NCI-H2196 (cell line): ENCODE measurements at regions not wholly inside any gene's neighbourhood (a gene's known extent, or its start where the extent isn't known, plus 50 kb on each side); places are given as distances from the start of the nearest gene placed in this dataset.
"Not testable (repeated sequence)": the region's sequence is repeated elsewhere in the genome, so short reads cannot be mapped to it uniquely, and the experiment has no call there.

Source experiments
- DNase-seq: peaks from one replicate; lab custom pipeline; 2025; ENCODE audit not compliant: unreplicated experiment; lab: John Stamatoyannopoulos, UW

DNA sequence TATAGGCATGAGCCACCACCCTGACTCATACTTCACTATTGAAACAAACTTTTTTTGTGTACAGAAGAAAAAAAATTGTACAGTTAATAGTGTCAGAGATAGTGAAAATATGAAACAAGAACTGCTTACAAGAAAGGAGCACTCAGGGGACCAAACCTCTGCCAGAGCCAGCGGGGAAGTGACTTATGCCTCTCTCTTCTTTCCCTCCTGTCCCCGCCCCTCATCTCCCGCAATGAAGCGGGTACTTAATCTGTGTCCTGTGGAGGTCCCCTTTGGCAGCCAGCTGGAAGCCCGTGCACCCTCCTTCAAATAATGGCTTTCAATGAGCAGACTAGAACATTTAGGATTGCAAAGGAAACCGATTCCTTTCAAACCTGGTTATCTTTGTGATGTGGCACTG lies 51.5 kb downstream of the PPIAL4A start:
- DNase-seq = not testable (repeated sequence)

DNA sequence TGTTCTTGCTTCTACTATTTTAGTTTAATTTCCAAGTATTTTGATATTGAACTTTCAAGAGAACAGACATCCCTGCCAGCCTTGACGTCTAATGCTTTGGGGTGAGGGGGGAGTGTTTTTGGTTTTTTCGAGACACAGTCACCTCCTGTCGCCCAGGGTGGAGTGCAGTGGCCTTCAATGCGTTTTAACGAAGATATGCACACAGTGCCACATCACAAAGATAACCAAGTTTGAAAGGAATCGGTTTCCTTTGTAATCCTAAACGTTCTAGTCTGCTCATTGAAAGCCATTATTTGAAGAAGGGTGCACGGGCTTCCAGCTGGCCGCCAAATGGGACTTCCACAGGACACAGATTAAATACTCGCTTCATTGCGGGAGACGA lies 52.3 kb downstream of the PPIAL4A start:
- DNase-seq = not testable (repeated sequence)

DNA sequence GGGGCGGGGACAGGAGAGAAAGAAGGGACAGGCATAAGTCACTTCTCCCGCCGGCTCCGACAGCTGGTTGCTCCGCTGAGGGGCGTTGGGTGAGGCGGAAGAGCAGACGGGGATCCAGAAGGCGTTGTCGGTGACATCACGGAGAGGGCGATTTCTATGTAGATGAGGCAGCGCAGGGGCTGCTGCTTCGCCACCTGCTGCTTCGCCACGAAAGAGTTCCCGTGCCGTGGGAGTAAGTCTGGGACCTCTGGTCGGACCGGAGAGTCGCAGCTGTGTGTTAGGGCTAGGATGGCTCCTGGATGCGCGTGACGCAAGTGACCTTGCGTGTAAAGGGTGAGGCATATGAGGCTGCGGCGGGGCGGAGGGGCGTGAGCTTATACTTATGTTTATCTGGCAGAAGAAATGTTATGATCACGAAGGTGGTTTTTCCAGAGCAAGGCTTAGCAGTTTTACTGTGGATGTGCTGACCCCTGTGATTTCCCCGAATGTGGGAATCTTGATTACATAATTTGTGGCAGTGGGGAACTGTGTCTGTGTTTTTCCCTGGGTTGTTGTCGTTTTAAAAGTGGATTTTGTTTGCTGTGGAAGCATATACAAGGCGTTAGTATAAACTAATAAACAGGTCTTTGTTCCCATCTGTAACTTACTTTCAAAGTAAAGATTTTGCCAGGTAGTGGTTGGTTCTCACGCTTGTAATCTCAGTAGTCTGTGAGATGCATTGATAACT lies 52.8 kb downstream of the PPIAL4A start:
- peak; percentile 44 for DNase-seq

DNA sequence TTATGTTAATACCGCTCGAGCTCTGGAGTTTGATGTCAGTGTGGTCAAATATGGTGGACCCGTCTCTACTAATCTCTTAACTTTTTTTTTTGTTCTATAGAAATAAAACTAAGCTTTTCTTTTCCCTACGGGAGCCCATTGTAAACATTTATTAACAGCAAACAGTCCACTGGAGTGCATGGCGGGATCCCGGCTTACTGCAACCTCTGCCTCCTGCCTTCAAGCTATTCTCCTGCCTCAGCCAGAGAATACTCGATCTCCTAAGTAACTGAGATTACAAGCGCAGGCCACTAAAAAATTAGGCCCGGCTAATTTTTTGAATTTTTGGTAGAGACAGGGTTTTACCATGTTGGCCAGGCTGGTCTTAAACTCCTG lies 53.4 kb downstream of the PPIAL4A start:
- DNase-seq = not testable (repeated sequence)

DNA sequence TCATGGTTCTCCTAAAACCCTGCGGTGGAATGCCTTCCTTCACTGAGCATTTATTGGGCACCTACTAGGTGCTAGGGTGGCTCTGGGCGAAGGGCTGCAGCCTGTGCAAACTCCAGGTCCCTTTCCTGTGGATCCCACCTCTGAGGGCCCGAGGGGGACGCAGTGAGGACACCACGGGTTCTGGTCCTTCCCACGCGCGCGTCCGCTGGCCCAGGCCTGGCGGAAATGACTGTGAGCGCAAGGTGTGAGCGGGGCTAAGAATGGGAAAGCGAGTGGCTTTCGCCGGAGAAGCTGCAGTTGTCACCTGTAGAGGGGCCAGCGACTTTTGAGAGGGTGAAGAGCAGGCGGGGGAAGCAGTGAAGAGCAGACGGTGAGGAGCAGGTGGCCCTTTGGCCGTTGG lies 55.1 kb downstream of the PPIAL4A start:
- not testable (repeated sequence) for DNase-seq

DNA sequence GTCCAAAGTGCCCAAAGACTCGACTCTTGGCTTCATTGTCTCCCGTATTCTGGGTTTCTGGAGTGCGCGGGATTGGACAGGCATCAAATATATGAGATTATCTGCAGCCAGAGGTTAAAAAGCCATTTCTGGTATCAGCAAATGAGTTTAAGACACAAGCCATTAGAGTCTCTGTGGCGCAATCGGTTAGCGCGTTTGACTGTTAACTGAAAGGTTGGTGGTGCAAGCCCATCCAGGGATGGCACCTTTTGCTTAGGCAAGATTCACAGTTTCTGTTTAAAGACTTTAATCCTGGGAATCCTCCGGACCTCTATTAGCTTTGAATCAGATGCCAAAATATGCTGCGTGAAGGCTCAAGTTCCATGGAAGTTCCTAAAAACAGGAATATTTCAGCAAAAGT lies 55.6 kb downstream of the PPIAL4A start:
- DNase-seq = not testable (repeated sequence)

DNA sequence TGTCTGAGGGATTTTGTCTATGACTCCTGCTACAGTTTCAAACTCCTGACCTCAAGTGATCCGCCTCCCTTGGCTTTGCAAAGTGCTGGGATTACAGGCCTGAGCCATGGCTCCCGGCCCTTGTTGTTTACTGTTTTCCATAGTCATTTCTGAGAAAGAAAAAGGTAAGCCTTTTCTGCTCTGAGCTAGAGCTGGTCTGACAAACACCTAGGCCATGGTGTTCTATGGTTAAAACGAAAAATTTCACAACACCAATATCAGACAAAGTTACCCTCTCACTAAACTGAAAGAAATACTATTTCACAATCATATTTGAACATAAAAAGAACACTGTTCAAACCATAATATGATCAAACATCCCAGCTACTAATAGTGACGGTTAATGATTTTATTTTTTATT lies 57.5 kb downstream of the PPIAL4A start:
- not testable (repeated sequence) for DNase-seq

DNA sequence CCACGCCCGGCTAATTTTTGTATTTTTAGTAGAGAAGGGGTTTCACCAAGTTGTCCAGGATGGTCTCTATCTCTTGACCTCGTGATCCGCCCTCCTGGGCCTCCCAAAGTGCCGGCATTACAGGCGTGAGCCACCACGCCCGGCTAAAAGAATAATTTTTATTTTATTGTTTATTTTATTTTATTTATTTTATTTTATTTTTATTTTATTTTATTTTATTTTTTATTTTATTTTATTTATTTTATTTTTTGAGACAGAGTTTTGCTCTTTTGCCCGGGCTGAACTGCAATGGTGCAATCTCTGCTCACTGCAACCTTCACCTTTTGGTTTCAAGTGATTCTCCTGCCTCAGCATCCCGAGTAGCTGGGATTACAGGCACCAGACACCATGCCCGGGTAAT lies 60.2 kb downstream of the PPIAL4A start:
- not testable (repeated sequence) for DNase-seq

DNA sequence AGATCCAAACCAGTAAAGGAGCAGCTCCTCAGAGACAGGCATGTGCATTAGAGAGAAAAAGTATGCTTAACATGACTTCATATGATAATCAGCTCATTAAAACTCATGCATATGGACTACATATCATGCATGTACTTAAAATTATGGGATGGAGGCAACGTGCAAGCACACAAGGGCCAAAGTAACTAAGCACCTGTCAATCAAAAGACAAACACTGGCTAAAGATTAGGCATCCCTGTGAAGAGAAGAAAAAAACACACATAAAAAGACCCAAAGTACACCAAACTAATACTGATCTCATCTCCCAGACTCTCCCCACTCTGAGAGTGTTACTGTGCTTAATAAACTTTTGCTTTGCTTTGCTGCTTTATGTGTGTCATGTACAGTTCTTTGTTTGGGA lies 61.1 kb downstream of the PPIAL4A start:
- not testable (repeated sequence) for DNase-seq

DNA sequence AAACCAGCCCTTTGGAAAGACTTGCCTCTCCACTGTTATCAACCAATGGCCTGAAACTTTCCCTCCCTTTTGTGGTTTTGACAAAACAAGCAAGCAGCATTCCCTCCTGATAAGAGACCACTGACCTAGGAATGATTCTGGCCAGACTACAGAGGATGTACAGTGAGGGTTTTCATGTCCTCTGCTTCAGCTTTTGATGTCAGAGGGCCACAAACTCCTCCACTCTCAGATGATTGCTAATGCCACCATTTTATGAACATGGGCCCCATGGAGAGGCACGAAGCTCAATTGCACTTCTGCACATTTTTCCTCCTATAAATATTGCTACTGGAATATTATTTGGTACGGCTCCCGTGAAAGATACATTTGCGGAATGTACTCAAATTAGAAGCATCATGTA lies 61.5 kb downstream of the PPIAL4A start:
- DNase-seq = not testable (repeated sequence)

DNA sequence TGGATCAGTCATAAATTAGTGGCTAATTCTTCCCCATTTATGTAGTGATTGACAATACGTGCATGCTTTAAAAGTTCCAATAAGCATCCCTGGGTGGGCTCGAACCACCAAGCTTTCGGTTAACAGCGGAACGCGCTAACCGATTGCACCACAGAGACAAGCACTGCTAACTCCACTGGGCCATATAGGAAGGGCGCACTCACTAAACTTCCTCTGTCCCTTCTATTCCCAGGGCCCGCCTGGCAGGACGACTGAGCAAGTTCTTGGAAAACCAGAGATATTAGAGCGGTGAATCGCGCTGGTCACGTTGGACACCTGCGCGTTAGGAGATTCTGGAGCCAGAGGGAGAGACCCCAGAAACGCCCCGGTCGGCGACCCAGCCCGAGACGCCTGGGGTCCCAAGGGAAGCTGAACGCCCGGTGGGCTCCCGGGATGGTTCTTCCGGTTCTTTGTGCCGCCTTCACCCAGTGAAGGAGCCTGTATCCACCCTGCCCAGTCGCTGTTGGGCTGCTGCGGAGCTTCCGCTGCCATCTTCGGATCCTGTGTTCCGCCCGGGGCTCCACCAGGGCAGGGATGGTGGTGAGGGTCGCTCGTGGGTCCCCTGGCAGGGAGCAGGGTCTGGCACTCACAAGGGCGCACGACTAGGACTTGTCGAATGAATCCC lies 62.8 kb downstream of the PPIAL4A start:
- not testable (repeated sequence) for DNase-seq

DNA sequence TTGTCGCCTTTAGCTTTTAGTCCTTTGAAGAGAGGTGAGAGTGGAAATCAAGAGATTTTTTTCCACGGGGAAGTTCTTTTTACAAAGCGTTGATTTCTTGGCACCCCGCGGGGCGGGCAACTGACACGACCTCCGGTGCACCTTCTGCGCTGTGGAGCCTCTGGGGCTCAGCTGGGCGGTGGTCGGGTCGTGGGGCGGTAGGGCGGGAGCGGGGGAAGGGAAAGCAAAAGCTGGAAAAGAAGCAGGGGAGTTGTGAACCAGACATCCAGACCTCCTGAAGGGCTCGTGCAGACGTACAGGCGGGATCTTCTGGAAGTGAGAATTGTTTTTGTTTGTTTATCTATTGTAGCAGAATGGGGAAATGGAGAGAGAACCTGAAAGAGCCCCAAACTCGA lies 63.3 kb downstream of the PPIAL4A start:
- not testable (repeated sequence) for DNase-seq

DNA sequence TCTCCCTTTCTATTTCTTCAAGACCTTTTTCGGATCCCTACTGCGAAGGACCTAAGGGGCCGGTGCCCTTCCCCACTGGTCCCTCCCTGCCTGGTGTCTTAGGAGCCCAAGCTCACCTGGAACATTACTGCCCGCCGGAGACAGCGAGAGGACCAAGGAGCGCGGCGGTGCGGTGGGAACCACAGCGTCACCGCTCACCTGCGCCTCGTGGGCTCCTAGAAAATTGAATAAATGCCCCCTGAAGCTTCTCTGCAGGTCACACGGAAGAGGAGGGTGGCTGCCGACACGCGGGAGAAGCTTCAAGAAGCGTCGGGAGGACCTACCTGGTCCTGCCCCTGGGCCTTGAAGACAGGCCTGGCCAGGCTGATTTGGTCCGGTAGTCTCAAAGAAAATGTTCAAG lies 65.2 kb downstream of the PPIAL4A start:
- DNase-seq = no peak

DNA sequence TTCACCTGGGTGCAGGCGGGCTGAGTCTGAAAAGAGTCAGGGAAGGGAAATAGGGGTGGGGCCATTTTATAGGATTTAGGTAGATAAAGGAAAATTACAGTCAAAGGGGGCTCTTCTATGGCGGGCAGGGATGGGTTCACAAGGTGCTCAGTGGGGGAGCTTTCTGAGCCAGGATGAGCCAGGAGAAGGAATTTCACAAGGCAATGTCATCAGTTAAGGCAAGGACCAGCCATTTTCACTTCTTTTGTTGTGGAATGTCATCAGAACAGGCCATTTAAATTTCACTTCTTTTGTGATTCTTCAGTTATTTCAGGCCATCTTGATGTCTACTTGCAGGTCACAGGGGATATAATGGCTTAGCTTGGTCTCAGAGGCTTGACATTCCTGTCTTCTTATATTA lies 66.4 kb downstream of the PPIAL4A start:
- not testable (repeated sequence) for DNase-seq

DNA sequence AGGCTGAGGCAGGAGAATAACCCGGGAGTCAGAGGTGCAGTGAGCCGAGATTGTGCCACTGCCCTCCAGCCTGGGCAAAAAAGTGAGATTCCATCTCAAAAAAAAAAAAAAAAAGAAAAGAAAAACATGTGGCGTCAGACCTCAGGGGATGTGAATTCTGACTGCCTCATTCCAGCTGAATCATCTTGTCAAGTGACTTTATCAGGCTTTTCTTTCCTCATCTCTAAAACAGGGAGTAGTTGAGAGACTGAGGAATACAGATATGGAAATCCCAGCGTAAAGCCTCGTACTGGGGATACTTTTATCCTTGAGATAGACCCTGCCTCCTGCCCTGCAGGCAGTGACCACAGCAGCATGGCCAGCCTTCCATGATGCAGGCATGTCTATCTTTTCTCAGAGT lies 76.4 kb downstream of the PPIAL4A start:
- DNase-seq = not testable (repeated sequence)

DNA sequence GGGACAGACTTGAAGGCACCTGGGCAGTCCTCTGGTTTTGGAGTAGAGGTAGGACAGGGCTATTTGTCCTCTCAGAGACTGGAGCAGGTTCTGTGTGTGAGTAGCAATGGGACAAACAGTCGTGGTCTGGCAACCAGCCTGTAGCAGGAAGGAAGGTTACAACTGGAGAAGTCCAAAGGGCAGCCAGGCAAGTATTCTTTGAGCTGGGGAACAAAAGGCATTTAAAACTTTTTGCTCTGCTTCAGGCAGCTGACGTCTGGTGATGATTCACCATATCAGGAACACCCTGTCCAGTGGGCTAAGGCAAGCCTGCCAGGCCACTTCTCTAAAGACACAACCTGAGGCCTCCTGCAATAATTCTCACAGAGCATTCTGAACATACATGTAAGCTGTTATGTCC lies 83.3 kb downstream of the PPIAL4A start:
- DNase-seq = not testable (repeated sequence)

DNA sequence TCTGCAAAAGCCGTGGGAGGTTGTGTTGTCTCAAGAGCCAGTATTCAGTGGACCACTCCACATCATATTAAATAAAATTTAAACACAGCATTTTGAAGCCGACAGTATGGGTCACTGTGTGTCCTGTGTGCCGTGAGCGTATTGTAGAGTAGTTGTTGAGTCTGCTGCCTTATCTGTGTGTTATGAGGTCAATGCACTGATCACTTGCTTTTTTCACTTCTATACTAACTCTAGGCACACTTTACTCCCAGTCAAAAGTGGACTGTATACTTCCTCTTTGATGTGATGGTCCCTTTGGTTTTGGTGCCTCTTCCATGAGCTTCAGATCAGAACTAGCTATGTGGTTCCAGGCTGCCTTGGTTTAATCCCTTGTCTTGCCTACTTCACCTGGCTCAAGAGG lies 84.3 kb downstream of the PPIAL4A start:
- not testable (repeated sequence) for DNase-seq

DNA sequence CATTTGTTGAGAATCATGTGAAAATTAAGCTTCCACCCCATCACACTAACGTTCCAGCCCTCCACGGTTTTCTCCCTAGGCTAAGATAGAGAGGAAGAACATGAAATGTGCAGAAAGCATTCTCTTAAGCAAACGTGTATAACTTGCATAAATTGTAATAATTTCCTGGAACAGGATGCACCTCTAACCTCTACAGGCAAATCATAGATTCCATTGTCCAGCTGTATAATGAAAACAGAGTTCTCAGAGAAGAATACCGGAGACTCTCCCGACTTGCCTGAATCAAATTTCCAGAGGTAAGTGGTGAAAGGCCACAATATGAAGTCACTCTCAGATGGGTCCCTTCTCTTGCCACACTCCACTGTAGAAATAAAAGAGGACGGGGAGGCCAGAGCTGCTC lies 87.7 kb downstream of the PPIAL4A start:
- not testable (repeated sequence) for DNase-seq

DNA sequence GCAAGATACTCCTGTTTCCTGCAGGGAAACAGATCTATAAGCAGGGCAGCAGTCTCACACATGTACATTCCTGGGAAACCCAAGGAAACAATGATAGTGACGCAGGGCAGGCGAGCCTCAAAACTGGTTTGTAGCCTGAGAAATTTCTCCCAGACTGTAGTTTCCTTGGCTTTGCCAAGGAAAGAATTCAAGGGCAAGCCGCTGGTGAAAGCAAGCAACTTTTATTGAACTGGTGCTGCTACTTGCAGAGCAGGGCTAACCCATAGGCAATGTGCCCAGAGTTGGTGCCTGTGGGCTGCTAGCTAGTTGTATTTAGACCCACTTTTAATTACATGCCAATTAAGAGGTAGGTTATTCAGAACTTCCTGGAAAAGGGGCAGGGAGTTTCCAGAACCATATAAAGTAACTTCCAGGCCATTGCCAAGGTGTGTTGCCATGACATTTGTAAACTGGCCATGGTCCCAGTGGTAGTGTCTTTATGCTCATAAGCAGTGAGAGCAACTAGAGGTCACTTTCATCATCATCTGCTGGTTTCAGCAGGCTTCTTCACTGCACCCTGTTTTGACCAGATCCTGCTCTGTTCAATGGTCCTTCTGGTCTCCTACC lies 92.0 kb downstream of the PPIAL4A start:
- not testable (repeated sequence) for DNase-seq

DNA sequence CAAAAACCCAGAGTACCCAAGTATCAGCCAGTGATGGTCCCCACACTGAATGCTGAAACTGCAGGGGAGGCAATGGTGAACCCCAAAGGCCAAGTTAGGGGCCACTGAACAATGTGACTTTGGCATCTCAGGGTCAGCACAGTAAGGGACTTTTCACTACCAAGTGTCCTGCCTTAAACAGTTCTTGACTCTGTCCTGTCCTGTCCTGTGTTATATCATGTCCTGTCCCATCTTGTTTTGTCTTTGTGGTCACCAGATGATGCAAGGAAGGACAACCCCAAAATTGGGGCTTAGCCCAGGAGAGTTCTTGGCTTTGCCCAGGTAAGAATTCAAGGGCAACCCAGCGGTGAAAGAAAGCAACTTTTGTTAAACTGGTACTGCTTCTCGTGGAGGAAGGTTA lies 105.0 kb downstream of the PPIAL4A start:
- not testable (repeated sequence) for DNase-seq

DNA sequence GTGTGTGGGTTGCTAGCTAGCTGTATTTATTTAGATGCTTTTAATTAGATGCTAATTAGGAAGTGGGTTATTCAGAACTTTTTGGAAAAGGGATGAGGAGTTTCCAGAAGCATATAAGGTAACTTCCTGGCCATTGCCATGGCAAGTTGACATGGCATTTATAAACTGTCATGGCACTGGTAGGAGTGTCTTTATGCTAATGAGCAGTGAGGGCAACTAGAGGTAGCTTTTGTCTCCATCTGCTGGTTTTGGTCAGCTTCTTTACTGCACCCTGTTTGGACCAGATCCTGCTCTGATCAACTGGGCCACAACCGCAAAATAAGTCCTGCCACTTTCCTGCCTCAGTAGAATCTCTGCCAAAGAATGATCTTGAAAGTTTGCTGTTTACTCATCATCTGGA lies 105.5 kb downstream of the PPIAL4A start:
- DNase-seq = not testable (repeated sequence)

DNA sequence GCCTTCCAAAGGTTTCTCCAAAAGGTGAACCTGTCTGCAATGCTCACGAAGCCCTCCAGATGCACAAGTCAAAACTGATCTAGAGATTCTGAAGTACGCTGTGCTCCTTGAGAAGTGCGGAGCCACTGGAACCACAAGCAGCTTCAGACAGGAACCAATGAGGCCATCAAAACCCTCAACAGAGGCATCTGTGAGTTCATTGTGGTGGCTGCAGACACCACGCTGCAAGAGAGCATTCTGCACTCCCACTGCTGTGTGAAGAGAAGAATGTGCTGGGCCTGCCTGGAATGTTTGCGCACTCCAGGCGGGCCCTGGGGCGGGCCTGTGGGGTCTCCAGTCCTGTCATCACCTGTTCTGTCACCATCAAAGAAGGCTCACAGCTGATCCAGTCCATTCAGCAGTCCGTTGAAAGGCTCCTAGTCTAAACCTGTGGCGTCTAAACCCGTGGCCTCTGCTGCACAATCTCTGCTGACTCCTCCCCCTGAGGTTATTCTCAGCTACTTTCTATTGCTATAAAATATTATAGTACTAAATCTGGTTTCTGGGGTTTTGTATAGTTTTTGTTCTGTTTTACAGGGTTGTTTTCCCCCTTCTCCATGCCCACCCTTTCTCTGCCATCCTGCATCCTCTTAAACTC lies 111.6 kb downstream of the PPIAL4A start:
- not testable (repeated sequence) for DNase-seq
